GM20000 (cell line): ENCODE measurements at regions not wholly inside any gene's neighbourhood (a gene's known extent, or its start where the extent isn't known, plus 50 kb on each side); places are given as distances from the start of the nearest gene placed in this dataset.

Source experiments
- DNase-seq: peaks from one replicate; pipeline ENCODE4 v3.0.0; 2012; ENCODE audit warnings: low spot score
- CTCF ChIP-seq: IDR thresholded peaks from 2 replicates; pipeline ENCODE4 v1.5.1; 2012; ENCODE audit warnings: mild to moderate bottlenecking, control low read depth; ENCODE audit errors: extremely low read depth, missing control alignments

DNA sequence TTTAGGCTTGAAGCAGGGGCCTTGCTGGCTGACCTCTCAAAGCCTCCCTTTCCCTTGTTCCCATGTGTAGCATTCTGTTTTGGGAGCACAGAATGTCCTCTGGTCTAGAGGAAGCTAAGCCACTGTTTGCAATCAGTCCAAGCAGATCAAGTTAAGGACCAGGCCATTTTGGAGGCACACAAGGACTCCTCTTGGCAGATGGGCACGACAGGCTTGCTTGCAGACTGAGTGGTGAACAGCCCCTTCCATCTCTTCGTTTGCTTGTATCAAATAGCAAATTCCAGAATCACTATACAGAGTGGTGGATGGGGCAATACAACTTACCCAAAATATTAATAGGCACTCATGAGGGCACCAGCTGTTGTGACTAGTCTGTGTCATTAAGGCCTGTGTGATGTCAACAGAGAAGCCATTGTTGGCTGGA is 215.5 kb upstream of the SERP2 start:
- DNase-seq = no peak
- TF ChIP-seq CTCF = no peak

GRCh38 chr13:44158881-44159632 is 214.6 kb upstream of the SERP2 start:
- TF ChIP-seq CTCF = no peak
- no peak for DNase-seq

DNA sequence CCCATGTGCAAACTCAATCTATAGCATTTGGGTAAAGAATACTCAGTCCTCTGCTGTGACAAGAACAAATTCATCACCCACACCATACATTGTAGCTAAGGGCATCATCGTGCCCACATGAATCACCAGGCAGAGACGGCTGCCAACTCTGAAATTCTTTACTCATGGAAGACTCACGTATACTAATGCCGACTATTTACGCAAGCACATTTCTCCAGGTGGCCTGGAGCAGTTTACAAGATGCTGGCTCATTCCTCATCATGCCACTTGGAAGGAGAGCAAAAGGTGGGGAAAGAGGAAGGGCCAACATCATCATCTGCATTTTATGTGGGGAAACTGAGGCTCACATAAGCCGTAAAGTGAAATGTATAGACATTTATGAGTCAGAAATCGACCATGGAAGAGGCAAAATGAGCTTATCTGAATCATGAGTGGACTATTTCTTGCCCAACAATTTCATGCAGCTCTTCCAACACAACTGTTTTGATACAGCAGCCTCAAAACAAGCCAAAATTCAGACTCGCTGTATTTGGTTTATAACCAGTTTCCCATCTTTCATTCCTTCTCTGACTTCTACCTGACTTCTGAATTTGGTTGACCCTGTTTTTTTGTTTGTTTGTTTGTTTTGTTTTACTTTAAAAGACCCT is 213.9 kb upstream of the SERP2 start:
- no peak for DNase-seq
- no peak for TF ChIP-seq CTCF

GRCh38 chr13:44160591-44161191 is 212.9 kb upstream of the SERP2 start:
- DNase-seq = no peak
- TF ChIP-seq CTCF = no peak

GRCh38 chr13:44163108-44163507 is 210.5 kb upstream of the SERP2 start:
- DNase-seq = no peak
- no peak for TF ChIP-seq CTCF

DNA sequence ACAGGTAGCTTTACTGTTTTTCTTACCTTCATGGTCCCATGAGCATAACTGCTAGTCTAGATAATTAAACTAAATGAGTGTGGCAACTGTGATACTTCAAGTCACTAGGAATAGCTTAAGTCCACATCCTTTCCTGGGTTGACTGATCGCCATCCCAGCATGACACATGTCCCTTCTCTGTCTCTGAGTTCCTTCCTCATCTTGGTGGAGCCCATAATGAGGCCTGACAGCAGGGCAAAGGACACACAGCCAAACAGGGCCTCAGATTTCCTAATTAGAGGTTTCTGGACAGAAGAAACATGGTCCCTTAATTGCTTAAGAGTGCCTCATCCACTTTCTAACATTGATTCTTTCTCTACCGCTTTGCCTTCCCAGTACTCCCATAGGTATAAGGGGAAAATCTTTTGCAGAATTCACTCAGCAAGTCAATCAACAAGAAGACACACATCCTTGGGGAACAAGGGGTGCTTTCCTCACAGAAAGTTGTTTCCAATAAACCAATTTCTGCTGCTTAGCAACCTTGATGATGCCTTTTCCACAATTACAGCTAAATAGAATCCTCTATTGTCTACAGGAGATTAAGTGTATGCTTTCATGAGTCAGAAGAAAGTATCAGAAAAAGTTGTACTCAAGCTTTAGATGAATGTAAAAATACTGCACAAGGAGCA is 208.3 kb upstream of the SERP2 start:
- no peak for DNase-seq
- no peak for TF ChIP-seq CTCF

DNA sequence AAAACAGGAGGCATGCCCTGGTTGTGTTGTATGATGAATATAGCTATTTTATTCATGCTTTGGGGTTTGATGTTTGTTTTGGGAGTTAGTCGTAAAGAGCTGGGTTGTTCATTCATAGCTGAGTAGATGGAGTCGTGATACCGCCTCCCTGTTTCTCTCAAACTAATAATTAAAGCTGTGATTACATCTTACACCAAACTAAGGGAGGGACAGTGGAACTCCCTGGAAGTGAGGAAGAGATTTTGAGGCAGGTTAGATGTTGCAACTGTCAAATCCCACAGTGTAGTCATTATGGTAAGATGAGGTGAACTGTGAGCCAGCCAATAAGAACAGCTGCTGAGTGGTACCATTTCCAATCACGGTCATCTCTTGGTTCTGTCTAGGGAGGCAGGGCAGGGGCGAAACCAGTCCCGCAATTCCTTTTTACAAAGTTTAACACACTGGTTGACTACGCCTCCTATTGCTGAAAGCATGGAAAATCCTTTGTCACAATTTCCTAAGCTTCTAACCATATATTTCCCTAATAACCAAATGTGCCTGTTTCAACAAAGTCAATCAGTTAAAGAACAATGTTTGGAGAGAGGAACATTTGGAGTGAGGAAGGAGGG is 207.6 kb upstream of the SERP2 start:
- TF ChIP-seq CTCF = no peak
- no peak for DNase-seq
